ENCODE measurements at regions not wholly inside any gene's neighbourhood (a gene's known extent, or its start where the extent isn't known, plus 50 kb on each side); places are given as distances from the start of the nearest gene placed in this dataset.

DNA sequence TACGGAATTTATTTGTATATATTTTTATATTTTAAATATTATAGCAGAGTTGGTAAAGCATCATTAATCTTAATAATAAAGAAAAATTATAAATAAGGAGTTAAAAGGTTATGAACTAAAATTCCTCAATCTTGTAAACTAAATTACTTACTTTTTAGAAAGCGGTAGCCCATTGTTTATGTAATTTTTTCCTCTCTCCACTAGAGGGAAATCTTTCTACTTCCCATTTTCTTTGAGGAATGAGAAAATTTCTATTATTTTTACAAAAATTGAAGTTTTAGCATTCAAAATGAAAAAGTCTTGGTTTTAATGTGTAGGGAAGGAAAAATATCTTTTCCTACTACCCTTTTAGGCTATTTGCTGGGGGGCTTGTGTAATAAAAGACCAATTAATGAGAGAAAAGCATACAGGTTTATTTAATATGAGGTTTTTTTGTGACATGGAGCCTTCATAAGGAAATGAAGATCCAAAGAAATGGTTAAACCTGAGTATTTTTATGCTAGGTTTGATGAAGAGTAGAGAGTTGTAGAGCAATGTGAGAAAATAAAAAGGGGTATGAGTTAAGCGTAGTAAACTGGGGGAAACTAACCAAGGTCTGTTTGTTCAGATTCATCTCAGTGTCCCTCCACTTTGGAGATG lies 68.7 kb upstream of the ADAD1 start:
- peak; percentile 7 for DNase-seq

DNA sequence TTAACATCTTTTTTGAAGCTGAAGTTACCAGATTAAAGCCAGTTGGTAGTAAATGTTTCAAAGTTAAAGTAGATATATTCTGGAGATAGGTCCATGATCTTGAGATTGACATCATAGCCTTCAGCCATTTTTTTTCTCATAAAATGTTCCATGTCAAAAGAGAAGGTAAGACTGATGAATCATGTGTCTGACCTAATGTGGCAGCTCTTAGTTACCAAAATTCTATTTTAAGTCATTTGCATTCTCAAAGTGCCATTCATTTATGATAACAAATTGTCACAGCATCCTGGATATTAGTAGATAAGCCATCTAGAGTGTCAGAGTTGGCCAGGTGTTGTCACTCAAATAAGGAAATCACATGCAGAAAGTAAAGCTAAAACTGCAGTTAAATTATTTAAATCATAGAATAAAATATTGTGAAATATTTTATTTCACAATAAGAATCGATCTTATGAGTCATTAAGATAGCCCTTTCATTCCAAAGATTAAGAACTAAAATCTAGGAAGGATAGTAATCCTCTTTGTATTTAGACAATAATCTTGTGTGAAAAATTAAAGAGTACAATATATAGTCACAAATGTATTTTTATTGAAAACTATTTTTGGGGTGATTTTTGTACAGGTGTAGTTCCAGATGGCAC lies 65.7 kb upstream of the ADAD1 start:
- DNase-seq: no peak

DNA sequence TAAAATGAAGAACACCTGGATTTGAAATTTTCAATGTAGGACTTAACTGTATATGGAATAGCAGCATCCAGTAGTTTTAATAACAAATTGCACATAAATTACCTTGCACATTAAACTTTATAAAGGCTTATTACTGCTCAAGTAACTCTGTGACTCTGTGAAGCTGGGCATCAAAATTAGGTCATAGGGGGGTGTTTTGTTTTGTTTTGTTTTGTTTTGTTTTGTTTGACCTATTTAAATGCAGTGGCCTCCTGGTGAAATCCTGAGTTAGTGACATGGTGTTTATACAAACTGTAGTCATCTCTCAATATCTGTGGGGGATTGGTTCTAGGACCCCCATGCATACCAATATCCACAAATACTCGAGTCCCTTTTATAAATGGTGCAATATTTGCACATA lies 51.9 kb upstream of the ADAD1 start:
- DNase-seq: no peak

- no peak for DNase-seq
Measured at GRCh38 chr4:122328893-122329292, 49.9 kb upstream of the ADAD1 start.

Measured in activated CD4-positive, alpha-beta T cell treated with anti-CD3 and anti-CD28 coated beads, Interleukin-10, Interleukin-2, amounts not matched to agents 100 ng/mL and 50 ng/mL, durations not matched to agents 16 hours and 8 hours (primary cell).